MM.1S (cell line): ENCODE measurements at regions not wholly inside any gene's neighbourhood (a gene's known extent, or its start where the extent isn't known, plus 50 kb on each side); places are given as distances from the start of the nearest gene placed in this dataset.
A peak's percentile ranks its signal among the peaks of the same experiment; 100 is the strongest.

ENCODE experiments used
- DNase-seq: peaks from one replicate; pipeline ENCODE4 v3.0.0-alpha.2; 2015
- H2AFZ ChIP-seq: fragments of 300-600 bp; sonication (generic); 2 replicates; pipeline ENCODE4 v1.6.0; 2016; ENCODE audit warnings: antibody characterized with exemption, low read length
- H3F3A ChIP-seq: fragments of 300-600 bp; sonication (generic); 2 replicates; pipeline ENCODE4 v1.6.1; 2016; ENCODE audit warnings: mild to moderate bottlenecking, antibody characterized with exemption, low read length, moderate library complexity, mixed read lengths; ENCODE audit not compliant: insufficient read depth
- H3K27ac ChIP-seq: fragments of 300-600 bp; sonication (generic); 2 replicates; pipeline ENCODE4 v1.5.1; 2016; ENCODE audit warnings: mild to moderate bottlenecking, low read length
- H3K27me3 ChIP-seq: fragments of 300-600 bp; sonication (generic); replicated peaks from 2 replicates; pipeline ENCODE4 v1.6.0; 2016; ENCODE audit warnings: low read length; ENCODE audit not compliant: insufficient read depth
- H3K36me3 ChIP-seq: fragments of 300-600 bp; sonication (generic); replicated peaks from 2 replicates; pipeline ENCODE4 v1.6.1; 2016; ENCODE audit warnings: mild to moderate bottlenecking, low read length, mixed read lengths; ENCODE audit not compliant: insufficient read depth
- H3K4me1 ChIP-seq: fragments of 300-600 bp; sonication (generic); 2 replicates; pipeline ENCODE4 v1.6.1; 2016; ENCODE audit warnings: low read length, mixed read lengths
- H3K4me2 ChIP-seq: fragments of 300-600 bp; sonication (generic); 2 replicates; pipeline ENCODE4 v1.6.0; 2016; ENCODE audit warnings: low read depth, low read length
- H3K4me3 ChIP-seq: fragments of 300-600 bp; sonication (generic); 2 replicates; pipeline ENCODE4 v1.5.1; 2016; ENCODE audit warnings: low read length, mixed read lengths
- H3K79me2 ChIP-seq: fragments of 300-600 bp; sonication (generic); 2 replicates; pipeline ENCODE4 v1.6.1; 2016; ENCODE audit warnings: mixed run types, low read length, mixed read lengths
- H3K9ac ChIP-seq: fragments of 300-600 bp; sonication (generic); 2 replicates; pipeline ENCODE4 v1.6.1; 2016; ENCODE audit warnings: low read length, mixed read lengths
- H3K9me2 ChIP-seq: fragments of 300-600 bp; sonication (generic); replicated peaks from 2 replicates; pipeline ENCODE4 v1.6.1; 2016; ENCODE audit warnings: mild to moderate bottlenecking, low read length, mixed read lengths; ENCODE audit not compliant: insufficient read depth
- H3K9me3 ChIP-seq: fragments of 300-600 bp; sonication (generic); replicated peaks from 2 replicates; pipeline ENCODE4 v1.6.1; 2016; ENCODE audit warnings: mild to moderate bottlenecking, low read length, mixed read lengths; ENCODE audit not compliant: insufficient read depth
- H4K20me1 ChIP-seq: fragments of 300-600 bp; sonication (generic); 2 replicates; pipeline ENCODE4 v1.6.1; 2016; ENCODE audit warnings: mild to moderate bottlenecking, low read length, moderate library complexity, mixed read lengths; ENCODE audit not compliant: insufficient read depth
- EZH2 ChIP-seq: fragments of 300-600 bp; sonication (generic); optimal IDR thresholded peaks from 2 replicates; pipeline ENCODE3; 2017; ENCODE audit warnings: low read depth, mild to moderate bottlenecking, antibody characterized with exemption, low read length, mixed read lengths
- EZH2phosphoT487 ChIP-seq: fragments of 300-600 bp; sonication (generic); IDR thresholded peaks from 2 replicates; pipeline ENCODE4 v1.6.1; 2018; ENCODE audit warnings: antibody characterized with exemption, low read length
- TF ChIP-seq, protein P1 (sequence below): fragments of 300-600 bp; sonication (generic); IDR thresholded peaks from 2 replicates; pipeline ENCODE4 v1.5.1; 2016; ENCODE audit warnings: antibody characterized with exemption, low read length, mixed read lengths

DNA sequence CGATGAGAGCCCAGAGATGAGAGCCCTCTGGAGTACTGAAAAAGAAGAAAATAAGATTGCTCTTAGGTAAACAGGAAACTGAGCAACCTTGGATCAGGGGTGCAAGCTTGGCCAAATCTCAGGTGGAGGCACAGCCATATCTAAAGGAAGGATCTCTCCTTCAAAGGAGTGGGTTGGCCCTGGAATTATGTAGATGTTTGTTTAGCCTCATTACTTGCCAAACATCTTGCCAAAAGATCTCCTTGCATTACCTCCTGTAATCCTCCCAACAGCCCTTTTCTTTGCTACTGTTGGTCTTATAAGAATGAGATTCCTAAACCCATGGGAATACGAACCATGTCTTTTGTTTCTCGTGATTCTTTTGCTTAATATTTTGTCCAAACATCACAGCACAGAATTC, 332.6 kb upstream of the NCKAP5 start:
- no peak overlapping the region for H3K4me3 ChIP-seq
- no peaks in the 10 kb centered on the region for H3K36me3 ChIP-seq
- DNase-seq: no peak

DNA sequence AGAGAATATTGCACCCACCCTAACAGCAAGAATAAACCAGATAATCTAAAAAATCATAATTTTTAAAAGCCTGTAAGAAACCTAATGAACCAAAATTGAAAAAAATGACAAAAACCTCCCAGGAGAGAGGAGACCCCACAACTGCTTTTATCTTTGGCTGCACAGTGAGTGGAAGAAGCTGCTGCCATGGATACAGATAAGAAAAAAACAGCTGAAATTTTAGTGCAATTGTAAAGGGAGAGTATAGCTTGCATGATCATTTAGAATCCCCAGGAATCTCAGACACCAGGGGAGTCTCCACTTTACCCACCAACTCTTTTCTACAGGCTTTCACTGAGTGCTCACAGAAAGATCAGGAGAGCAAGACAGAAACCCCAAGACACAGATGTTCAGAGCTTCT, 338.1 kb upstream of the NCKAP5 start:
- TF ChIP-seq EZH2phosphoT487 (no peak), EZH2 (no peak)
- TF ChIP-seq, protein P1, sequence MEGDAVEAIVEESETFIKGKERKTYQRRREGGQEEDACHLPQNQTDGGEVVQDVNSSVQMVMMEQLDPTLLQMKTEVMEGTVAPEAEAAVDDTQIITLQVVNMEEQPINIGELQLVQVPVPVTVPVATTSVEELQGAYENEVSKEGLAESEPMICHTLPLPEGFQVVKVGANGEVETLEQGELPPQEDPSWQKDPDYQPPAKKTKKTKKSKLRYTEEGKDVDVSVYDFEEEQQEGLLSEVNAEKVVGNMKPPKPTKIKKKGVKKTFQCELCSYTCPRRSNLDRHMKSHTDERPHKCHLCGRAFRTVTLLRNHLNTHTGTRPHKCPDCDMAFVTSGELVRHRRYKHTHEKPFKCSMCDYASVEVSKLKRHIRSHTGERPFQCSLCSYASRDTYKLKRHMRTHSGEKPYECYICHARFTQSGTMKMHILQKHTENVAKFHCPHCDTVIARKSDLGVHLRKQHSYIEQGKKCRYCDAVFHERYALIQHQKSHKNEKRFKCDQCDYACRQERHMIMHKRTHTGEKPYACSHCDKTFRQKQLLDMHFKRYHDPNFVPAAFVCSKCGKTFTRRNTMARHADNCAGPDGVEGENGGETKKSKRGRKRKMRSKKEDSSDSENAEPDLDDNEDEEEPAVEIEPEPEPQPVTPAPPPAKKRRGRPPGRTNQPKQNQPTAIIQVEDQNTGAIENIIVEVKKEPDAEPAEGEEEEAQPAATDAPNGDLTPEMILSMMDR: no peak
- Histone ChIP-seq H3K27ac (no peak overlapping the region), H3K36me3 (no peaks in the 10 kb centered on the region), H3K4me2 (no peak overlapping the region), H3K4me3 (no peak overlapping the region), H3K9me2 (no peaks in the 10 kb centered on the region), H2AFZ (no peak overlapping the region), H3K9ac (no peak overlapping the region), H4K20me1 (no peaks in the 10 kb centered on the region), H3F3A (no peaks in the 10 kb centered on the region), H3K27me3 (no peaks in the 10 kb centered on the region), H3K79me2 (no peaks in the 10 kb centered on the region), H3K9me3 (no peaks in the 10 kb centered on the region), H3K4me1 (peaks cover 7% of the 10 kb centered on the region; the same call in 1 of the 2 replicates)
- DNase-seq: no peak

More for the DNA sequence above, 332.6 kb upstream of the NCKAP5 start:
- H3K27ac ChIP-seq: no peak overlapping the region
- H3K4me1 ChIP-seq: no peaks in the 10 kb centered on the region
- no peaks in the 10 kb centered on the region for H3F3A ChIP-seq
- no peak overlapping the region for H2AFZ ChIP-seq
- H3K79me2 ChIP-seq: no peaks in the 10 kb centered on the region
- H3K27me3 ChIP-seq: no peaks in the 10 kb centered on the region
- H3K9me3 ChIP-seq: no peaks in the 10 kb centered on the region
- no peaks in the 10 kb centered on the region for H3K9me2 ChIP-seq
- TF ChIP-seq EZH2: no peak
- TF ChIP-seq, protein P1: no peak
- no peak for TF ChIP-seq EZH2phosphoT487
- H3K9ac ChIP-seq: no peak overlapping the region
- no peak overlapping the region for H3K4me2 ChIP-seq
- no peaks in the 10 kb centered on the region for H4K20me1 ChIP-seq

DNA sequence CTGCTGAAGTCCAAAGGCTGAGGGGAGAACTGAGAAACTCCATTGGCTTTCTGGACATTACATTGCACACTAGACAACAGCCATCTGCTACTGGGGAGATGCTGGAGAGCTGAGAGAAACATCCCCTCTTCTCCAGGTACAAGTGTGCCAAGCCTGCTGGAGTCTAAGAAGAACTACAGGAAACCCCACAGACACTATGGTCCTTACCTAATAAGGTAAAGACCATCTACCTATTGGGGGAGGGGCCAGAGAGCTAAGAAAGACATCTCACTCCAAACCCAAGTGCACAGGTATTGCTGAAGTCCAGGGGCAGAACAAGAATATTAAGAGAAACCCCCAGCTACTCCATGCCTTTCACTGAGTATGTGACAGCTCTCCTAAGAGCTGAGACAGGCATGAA, 338.7 kb upstream of the NCKAP5 start:
- TF ChIP-seq, protein P1: no peak
- TF ChIP-seq EZH2: no peak
- no peak for TF ChIP-seq EZH2phosphoT487
- peaks cover 7% of the 10 kb centered on the region; the same call in 1 of the 2 replicates for H3K4me1 ChIP-seq
- H2AFZ ChIP-seq: no peak overlapping the region
- H3F3A ChIP-seq: no peaks in the 10 kb centered on the region
- H3K9ac ChIP-seq: no peak overlapping the region
- no peaks in the 10 kb centered on the region for H3K9me3 ChIP-seq
- no peaks in the 10 kb centered on the region for H3K79me2 ChIP-seq
- no peak overlapping the region for H3K27ac ChIP-seq
- H3K27me3 ChIP-seq: no peaks in the 10 kb centered on the region
- no peaks in the 10 kb centered on the region for H3K9me2 ChIP-seq
- no peak overlapping the region for H3K4me2 ChIP-seq
- no peaks in the 10 kb centered on the region for H3K36me3 ChIP-seq
- H3K4me3 ChIP-seq: no peak overlapping the region
- H4K20me1 ChIP-seq: no peaks in the 10 kb centered on the region
- DNase-seq: peak; percentile 19
